ENCODE measurements at regions not wholly inside any gene's neighbourhood (a gene's known extent, or its start where the extent isn't known, plus 50 kb on each side); places are given as distances from the start of the nearest gene placed in this dataset.

GRCh38 chr3:124147429-124147828, 155.5 kb upstream of the ROPN1 start (continued):
- TF ChIP-seq NR2F2 (IDR thresholded peaks at IDR 0.05), result no peak
- TF ChIP-seq RXRA (IDR thresholded peaks at IDR 0.05), result no peak
- no peak for TF ChIP-seq SP1 (IDR thresholded peaks at IDR 0.05)
- no peak for TF ChIP-seq FOXA2 (IDR thresholded peaks at IDR 0.05)
- TF ChIP-seq CTCF (IDR thresholded peaks at IDR 0.05; ENCODE audit: low read depth, low read length, missing input control), result no peak
- no peak for TF ChIP-seq HNF4G (IDR thresholded peaks at IDR 0.05)
- TF ChIP-seq GABPA (IDR thresholded peaks at IDR 0.05 in 1 of 2, conservative IDR thresholded peaks at IDR 0.05 in 1 of 2), result no peak
- no peak for TF ChIP-seq RAD21 (IDR thresholded peaks at IDR 0.05)
- TF ChIP-seq FOXA1 (IDR thresholded peaks at IDR 0.05), result no peak

DNA sequence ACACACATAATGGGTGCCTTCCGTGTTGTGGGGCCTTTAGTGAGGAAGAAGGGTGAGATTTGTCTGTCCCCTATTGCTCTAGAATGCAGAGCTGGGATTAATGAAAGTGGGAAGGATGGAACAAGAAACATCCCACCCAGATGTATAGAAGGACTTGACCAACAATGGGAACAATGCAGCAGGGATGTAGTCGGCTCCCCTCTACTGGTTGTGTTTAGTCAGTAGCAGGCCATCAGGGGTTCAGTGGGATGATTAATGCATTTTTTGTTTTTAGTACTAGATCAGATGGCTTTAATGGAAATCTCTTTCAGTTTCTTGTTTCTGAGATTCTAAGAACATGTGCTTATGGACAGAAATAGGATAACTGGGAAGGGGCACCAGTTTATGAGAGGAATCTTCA, 156.0 kb upstream of the ROPN1 start:
- no peaks in the 10 kb centered on the region for H3K9me3 ChIP-seq (ENCODE audit: control insufficient read depth in 4 of 4, low read length in 3 of 4)
- no peak overlapping the region for H3K27ac ChIP-seq (ENCODE audit: low read depth in 1 of 2, low read length in 2 of 2)
- no peaks in the 10 kb centered on the region for H3K4me1 ChIP-seq (ENCODE audit: control insufficient read depth in 4 of 4, insufficient read depth in 4 of 4, low read length in 3 of 4)
- no peaks in the 10 kb centered on the region for H3K27me3 ChIP-seq (ENCODE audit: control insufficient read depth in 4 of 4, insufficient read depth in 4 of 4, low read length in 3 of 4)
- no peak overlapping the region for H3K9ac ChIP-seq (ENCODE audit: low read depth in 1 of 2, low read length in 2 of 2)
- no peaks in the 10 kb centered on the region for H3K36me3 ChIP-seq (ENCODE audit: control insufficient read depth in 4 of 4, insufficient read depth in 3 of 4, low read depth in 1 of 4, low read length in 3 of 4)
- 94% methylated on average over 2 of the region's 2 CpGs for WGBS
- DNase-seq (ENCODE audit: low spot score), result no peak
- no peak for TF ChIP-seq FOXA1 (IDR thresholded peaks at IDR 0.05)
- no peak for TF ChIP-seq JUND (IDR thresholded peaks at IDR 0.05)
- TF ChIP-seq, protein P1, sequence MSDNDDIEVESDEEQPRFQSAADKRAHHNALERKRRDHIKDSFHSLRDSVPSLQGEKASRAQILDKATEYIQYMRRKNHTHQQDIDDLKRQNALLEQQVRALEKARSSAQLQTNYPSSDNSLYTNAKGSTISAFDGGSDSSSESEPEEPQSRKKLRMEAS (IDR thresholded peaks at IDR 0.05), result no peak
- no peak for TF ChIP-seq TAF1 (conservative IDR thresholded peaks at IDR 0.05)
- no peak for TF ChIP-seq HNF4A (conservative IDR thresholded peaks at IDR 0.05)
- TF ChIP-seq NR2F2 (IDR thresholded peaks at IDR 0.05), result no peak
- TF ChIP-seq CTCF (IDR thresholded peaks at IDR 0.05; ENCODE audit: low read depth, low read length, missing input control), result no peak
- TF ChIP-seq YY1 (IDR thresholded peaks at IDR 0.05), result no peak
- H3K4me3 ChIP-seq (ENCODE audit: low read depth in 1 of 3, low read length in 3 of 3), result no peak overlapping the region

DNA sequence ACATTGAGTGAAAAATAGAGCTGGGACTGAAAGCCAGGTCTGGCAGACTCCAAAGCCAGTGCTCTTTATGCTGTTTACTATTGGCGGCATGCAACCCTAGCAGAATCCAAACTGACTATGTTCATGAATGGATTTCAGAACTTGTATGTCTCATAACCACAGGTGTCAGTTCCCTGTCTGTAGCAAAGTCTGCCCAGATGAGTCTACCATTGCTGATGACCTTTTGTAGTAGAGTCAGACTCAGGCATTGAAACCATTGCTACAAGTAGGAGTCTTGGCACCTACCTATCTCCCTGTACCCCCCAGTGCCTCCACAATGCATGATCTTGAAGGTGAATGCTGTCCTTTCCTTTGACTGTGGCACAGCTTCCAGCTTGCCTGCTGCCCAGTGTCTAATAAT, 157.2 kb upstream of the ROPN1 start:
- no peak overlapping the region for H3K4me3 ChIP-seq (ENCODE audit: low read depth in 1 of 3, low read length in 3 of 3)
- H3K9me3 ChIP-seq (ENCODE audit: control insufficient read depth in 4 of 4, low read length in 3 of 4), result no peaks in the 10 kb centered on the region
- H3K9ac ChIP-seq (ENCODE audit: low read depth in 1 of 2, low read length in 2 of 2), result no peak overlapping the region
- no peaks in the 10 kb centered on the region for H3K4me1 ChIP-seq (ENCODE audit: control insufficient read depth in 4 of 4, insufficient read depth in 4 of 4, low read length in 3 of 4)
- no peaks in the 10 kb centered on the region for H3K27me3 ChIP-seq (ENCODE audit: control insufficient read depth in 4 of 4, insufficient read depth in 4 of 4, low read length in 3 of 4)
- WGBS, result 98% methylated on average over 1 of the region's 1 CpG
- DNase-seq (ENCODE audit: low spot score), result no peak
- no peak overlapping the region for H3K27ac ChIP-seq (ENCODE audit: low read depth in 1 of 2, low read length in 2 of 2)
- H3K36me3 ChIP-seq (ENCODE audit: control insufficient read depth in 4 of 4, insufficient read depth in 3 of 4, low read depth in 1 of 4, low read length in 3 of 4), result no peaks in the 10 kb centered on the region
- TF ChIP-seq EGR1 (IDR thresholded peaks at IDR 0.05; ENCODE audit: low read depth in 2 of 2) (no peak), SP1 (IDR thresholded peaks at IDR 0.05) (no peak), YY1 (IDR thresholded peaks at IDR 0.05) (no peak), FOXA2 (IDR thresholded peaks at IDR 0.05) (no peak), ZBTB33 (IDR thresholded peaks at IDR 0.05) (no peak), RXRA (IDR thresholded peaks at IDR 0.05) (no peak), REST (IDR thresholded peaks at IDR 0.05) (no peak), HNF4A (conservative IDR thresholded peaks at IDR 0.05) (no peak), ATF3 (IDR thresholded peaks at IDR 0.05) (no peak), CTCF (IDR thresholded peaks at IDR 0.05; ENCODE audit: low read depth, low read length, missing input control) (no peak), FOXA1 (IDR thresholded peaks at IDR 0.05) (no peak)
- TF ChIP-seq, protein P1 (IDR thresholded peaks at IDR 0.05), result no peak

Measured in liver (tissue), 8 donors.